Breast epithelium (tissue), 4 donors: ENCODE measurements at regions not wholly inside any gene's neighbourhood (a gene's known extent, or its start where the extent isn't known, plus 50 kb on each side); places are given as distances from the start of the nearest gene placed in this dataset.

ENCODE experiments used
- DNase-seq, 2 donors: peaks; one replicate each; pipeline ENCODE4 v3.0.0-alpha.2; 2019; ENCODE audit warnings: low spot score in 2 of 2
- H3K27ac ChIP-seq, 2 donors: fragments of 200-600 bp; sonication (generic) in 1 of 2; one replicate each; pipeline ENCODE4 v1.5.1; 2016 to 2019; ENCODE audit warnings: mild to moderate bottlenecking in 1 of 2
- H3K27me3 ChIP-seq, 2 donors: fragments of 200-600 bp; sonication (generic) in 1 of 2; one replicate each; pipeline versions ENCODE4 v1.5.1 to v1.6.0; 2017 to 2019; ENCODE audit warnings: control low read depth in 1 of 2, mild to moderate bottlenecking in 1 of 2
- H3K36me3 ChIP-seq: fragments of 200-600 bp; one replicate; pipeline ENCODE4 v1.5.1; 2019
- H3K4me1 ChIP-seq, 2 donors: fragments of 200-600 bp; sonication (generic); one replicate each; pipeline ENCODE4 v1.5.1; 2016 to 2019; ENCODE audit warnings: control low read depth in 1 of 2
- H3K4me3 ChIP-seq, 3 donors: fragments of 200-600 bp; sonication (generic); 1 replicate in 2 of 3; 2 replicates in 1 of 3; pipeline ENCODE4 v1.5.1; 2016 to 2019; ENCODE audit warnings: mild to moderate bottlenecking in 3 of 3, moderate library complexity in 2 of 3
- H3K9me3 ChIP-seq, 2 donors: fragments of 200-600 bp; sonication (generic) in 1 of 2; one replicate each; pipeline ENCODE4 v1.5.1; 2016 to 2019; ENCODE audit warnings: control low read depth in 1 of 2
- POLR2A ChIP-seq: fragments of 450-650 bp; IDR thresholded peaks from one replicate; pipeline ENCODE4 v1.6.1; 2016; ENCODE audit warnings: antibody characterized with exemption, mild to moderate bottlenecking, moderate library complexity
- POLR2AphosphoS5 ChIP-seq, 3 donors: sonication (generic); formaldehyde crosslinking; IDR thresholded peaks; one replicate each; pipeline ENCODE4 v1.6.1; 2017; ENCODE audit warnings: antibody characterized with exemption in 3 of 3
- intact Hi-C: fragments of 100-400 bp; cut with DNase I; formaldehyde crosslinking; loops from one replicate; pipeline ENCODE4 v1.15.1; 2023; ENCODE audit warnings: low total_unique reads
- TF ChIP-seq, protein P1 (sequence below), 3 donors: fragments of 450-650 bp; IDR thresholded peaks; one replicate each; pipeline ENCODE4 v1.5.1; 2016 to 2017; ENCODE audit warnings: antibody characterized with exemption in 3 of 3, mild to moderate bottlenecking in 3 of 3, moderate library complexity in 3 of 3

DNA sequence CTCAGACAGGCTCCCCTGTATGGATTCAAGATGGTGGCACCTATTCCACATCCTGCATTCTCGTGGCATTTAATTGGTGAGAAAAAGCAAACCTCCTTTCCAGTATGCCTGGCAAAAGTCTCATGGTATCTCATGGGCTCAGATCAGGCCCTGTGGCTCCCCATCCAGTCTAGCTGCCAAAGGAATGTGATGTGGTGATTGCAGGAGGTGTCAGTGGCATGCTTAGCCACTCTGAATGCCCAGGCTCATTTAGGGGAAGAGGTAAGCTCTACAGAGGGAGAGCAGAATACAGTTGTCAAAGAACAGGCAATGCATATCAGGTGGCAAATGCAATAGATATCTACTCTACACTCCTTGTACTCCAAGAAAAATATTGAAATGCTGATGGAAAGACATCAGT, 146.7 kb downstream of the SPATA19 start:
- TF ChIP-seq POLR2AphosphoS5 (IDR thresholded peaks at IDR 0.05) (no peak), POLR2A (no peak)
- TF ChIP-seq, protein P1, sequence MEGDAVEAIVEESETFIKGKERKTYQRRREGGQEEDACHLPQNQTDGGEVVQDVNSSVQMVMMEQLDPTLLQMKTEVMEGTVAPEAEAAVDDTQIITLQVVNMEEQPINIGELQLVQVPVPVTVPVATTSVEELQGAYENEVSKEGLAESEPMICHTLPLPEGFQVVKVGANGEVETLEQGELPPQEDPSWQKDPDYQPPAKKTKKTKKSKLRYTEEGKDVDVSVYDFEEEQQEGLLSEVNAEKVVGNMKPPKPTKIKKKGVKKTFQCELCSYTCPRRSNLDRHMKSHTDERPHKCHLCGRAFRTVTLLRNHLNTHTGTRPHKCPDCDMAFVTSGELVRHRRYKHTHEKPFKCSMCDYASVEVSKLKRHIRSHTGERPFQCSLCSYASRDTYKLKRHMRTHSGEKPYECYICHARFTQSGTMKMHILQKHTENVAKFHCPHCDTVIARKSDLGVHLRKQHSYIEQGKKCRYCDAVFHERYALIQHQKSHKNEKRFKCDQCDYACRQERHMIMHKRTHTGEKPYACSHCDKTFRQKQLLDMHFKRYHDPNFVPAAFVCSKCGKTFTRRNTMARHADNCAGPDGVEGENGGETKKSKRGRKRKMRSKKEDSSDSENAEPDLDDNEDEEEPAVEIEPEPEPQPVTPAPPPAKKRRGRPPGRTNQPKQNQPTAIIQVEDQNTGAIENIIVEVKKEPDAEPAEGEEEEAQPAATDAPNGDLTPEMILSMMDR (IDR thresholded peaks at IDR 0.05): no peak
- H3K27me3 ChIP-seq: no peaks in the 10 kb centered on the region
- H3K27ac ChIP-seq: no peak overlapping the region
- H3K36me3 ChIP-seq: no peaks in the 10 kb centered on the region
- DNase-seq: no peak
- no peaks in the 10 kb centered on the region for H3K9me3 ChIP-seq
- H3K4me3 ChIP-seq: no peak overlapping the region
- no peaks in the 10 kb centered on the region for H3K4me1 ChIP-seq
- intact Hi-C loops: no loop called here

DNA sequence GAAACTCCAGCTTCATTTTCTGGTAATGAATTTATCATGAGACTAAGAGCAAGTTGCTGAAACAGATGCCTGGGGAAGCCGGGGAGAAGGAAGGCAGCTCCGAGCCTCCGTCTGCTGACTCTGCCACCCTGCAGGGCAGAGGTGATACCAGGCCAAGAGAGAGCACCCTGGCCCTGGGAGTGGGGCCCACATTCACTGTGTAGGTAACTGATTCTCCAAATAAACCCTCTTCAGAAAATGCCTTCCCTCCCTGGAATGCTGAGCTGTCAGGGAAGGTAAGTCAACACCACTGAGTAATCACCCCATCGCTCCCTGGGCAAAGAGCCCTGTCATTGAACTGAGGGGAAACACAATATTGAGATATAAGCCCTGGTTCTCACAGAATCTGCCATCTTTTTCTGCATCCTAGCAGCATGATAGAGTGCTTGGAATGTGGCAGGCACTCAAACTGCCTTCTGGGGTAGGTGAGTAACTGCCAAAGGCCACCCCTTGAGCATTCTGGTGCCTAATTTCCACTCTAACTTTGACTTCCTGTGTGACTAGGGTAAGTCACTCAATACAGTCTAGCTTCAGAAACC, 147.6 kb downstream of the SPATA19 start:
- H3K4me3 ChIP-seq: no peak overlapping the region
- no peaks in the 10 kb centered on the region for H3K9me3 ChIP-seq
- H3K27me3 ChIP-seq: no peaks in the 10 kb centered on the region
- no peak for DNase-seq
- H3K27ac ChIP-seq: no peak overlapping the region
- intact Hi-C loops: no loop called here
- no peaks in the 10 kb centered on the region for H3K36me3 ChIP-seq
- no peak for TF ChIP-seq POLR2AphosphoS5 (IDR thresholded peaks at IDR 0.05)
- TF ChIP-seq, protein P1 (IDR thresholded peaks at IDR 0.05): no peak
- TF ChIP-seq POLR2A: no peak
- no peaks in the 10 kb centered on the region for H3K4me1 ChIP-seq

DNA sequence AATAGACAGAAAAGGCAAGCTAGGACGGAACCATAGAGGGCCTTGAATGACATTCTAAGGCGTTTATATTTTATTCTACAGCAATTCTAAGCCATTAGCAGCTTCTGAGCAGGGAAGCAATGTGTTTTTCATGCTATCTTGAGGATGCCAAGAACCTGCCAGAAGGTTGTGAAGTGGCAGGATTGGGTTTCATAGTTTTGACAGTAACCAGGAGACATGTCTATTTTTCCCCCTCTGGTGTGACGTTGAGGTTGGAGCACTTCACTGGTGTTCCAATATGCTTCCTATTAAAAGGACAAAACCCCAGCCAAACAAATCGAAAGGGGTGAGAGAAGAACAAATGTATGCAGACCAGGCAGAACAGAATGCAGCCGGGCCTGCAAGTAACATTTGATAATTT, 148.2 kb downstream of the SPATA19 start:
- TF ChIP-seq POLR2A: no peak
- no peak for TF ChIP-seq POLR2AphosphoS5 (IDR thresholded peaks at IDR 0.05)
- intact Hi-C loops: no loop called here
- no peak for DNase-seq
- Histone ChIP-seq H3K36me3 (no peaks in the 10 kb centered on the region), H3K9me3 (no peaks in the 10 kb centered on the region), H3K4me3 (no peak overlapping the region), H3K4me1 (no peaks in the 10 kb centered on the region), H3K27me3 (no peaks in the 10 kb centered on the region), H3K27ac (no peak overlapping the region)

DNA sequence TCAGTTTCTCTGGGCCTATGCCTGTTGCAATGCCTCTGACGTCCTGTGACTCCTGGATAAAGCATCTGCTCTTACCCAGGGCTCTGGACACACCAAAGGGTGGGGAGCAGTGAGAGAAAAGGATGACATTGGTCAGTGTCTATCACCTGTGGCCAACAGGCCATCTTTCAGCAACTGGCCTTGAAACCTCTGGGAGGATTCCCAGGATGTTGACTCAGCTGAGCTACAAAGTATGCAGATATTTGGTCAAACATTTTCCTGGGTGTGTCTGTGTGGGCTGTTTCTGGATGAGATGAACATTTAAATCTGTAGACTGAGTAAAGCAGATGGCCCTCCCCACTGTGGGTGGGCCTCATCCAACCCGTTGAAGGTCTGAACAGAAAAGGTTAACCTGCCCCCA, 149.9 kb downstream of the SPATA19 start:
- H3K27me3 ChIP-seq: no peaks in the 10 kb centered on the region
- no peak overlapping the region for H3K27ac ChIP-seq
- no peaks in the 10 kb centered on the region for H3K9me3 ChIP-seq
- H3K4me3 ChIP-seq: no peak overlapping the region
- no peaks in the 10 kb centered on the region for H3K36me3 ChIP-seq
- TF ChIP-seq, protein P1 (IDR thresholded peaks at IDR 0.05): no peak
- no peak for TF ChIP-seq POLR2AphosphoS5 (IDR thresholded peaks at IDR 0.05)
- TF ChIP-seq POLR2A: no peak
- no peak for DNase-seq
- intact Hi-C loops: no loop called here
- no peaks in the 10 kb centered on the region for H3K4me1 ChIP-seq

DNA sequence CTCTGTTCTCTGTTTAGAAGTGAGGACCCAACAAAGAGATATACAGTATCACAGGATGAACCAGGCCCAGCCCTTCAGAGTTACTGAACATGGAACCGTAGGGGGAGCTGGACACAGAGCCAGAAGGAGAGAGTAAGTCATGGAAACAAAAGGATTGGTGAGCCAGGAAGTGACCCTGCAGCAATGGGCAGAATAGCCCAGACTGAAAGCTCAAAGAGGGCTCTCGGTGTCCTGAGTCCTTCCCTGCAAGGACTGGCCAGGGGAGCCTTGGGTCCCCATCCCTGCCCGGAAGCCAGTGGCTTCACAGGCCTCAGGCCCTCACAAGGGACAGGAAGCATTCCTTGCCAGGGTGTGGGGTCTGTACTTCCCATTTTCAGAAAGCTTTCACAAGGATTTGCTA, 150.6 kb downstream of the SPATA19 start:
- no peak overlapping the region for H3K27ac ChIP-seq
- H3K9me3 ChIP-seq: no peaks in the 10 kb centered on the region
- no peaks in the 10 kb centered on the region for H3K4me1 ChIP-seq
- TF ChIP-seq POLR2A (no peak), POLR2AphosphoS5 (IDR thresholded peaks at IDR 0.05) (no peak)
- TF ChIP-seq, protein P1 (IDR thresholded peaks at IDR 0.05): no peak
- H3K36me3 ChIP-seq: no peaks in the 10 kb centered on the region
- H3K27me3 ChIP-seq: no peaks in the 10 kb centered on the region
- no peak for DNase-seq
- intact Hi-C loops: no loop called here
- H3K4me3 ChIP-seq: no peak overlapping the region

DNA sequence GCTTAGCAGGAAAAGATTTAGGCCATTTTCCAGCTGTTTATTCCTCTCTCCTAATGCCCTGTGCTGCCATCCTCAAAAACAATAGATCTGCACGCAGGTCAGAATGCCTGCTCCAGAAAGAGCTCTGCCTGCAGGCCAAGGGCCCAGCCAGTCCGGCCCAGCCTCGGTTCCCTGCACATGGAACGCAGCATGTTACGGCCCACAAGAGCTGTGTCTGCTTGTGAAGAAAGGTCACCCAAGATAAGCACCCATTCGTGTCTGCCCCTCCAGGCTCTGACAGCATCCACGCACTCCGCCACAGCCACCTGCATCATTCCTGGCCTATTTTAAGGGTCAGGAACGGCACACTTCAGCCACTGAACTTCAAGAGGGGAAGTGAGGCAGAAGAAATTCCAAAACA, 152.2 kb downstream of the SPATA19 start:
- H3K27me3 ChIP-seq: no peaks in the 10 kb centered on the region
- intact Hi-C loops: no loop called here
- H3K9me3 ChIP-seq: no peaks in the 10 kb centered on the region
- H3K36me3 ChIP-seq: no peaks in the 10 kb centered on the region
- H3K27ac ChIP-seq: no peak overlapping the region
- no peak for TF ChIP-seq POLR2AphosphoS5 (IDR thresholded peaks at IDR 0.05)
- TF ChIP-seq, protein P1 (IDR thresholded peaks at IDR 0.05): no peak
- TF ChIP-seq POLR2A: no peak
- no peak overlapping the region for H3K4me3 ChIP-seq
- no peak for DNase-seq
- no peaks in the 10 kb centered on the region for H3K4me1 ChIP-seq
